ENCODE measurements at regions not wholly inside any gene's neighbourhood (a gene's known extent, or its start where the extent isn't known, plus 50 kb on each side); places are given as distances from the start of the nearest gene placed in this dataset.

- no peak overlapping the region for H3K4me3 ChIP-seq
- 55 to 78% methylated on average over 2 of the region's 2 CpGs for WGBS, 2 donors (ENCODE audit: low coverage in 1 of 2)
Measured at GRCh38 chr15:91380114-91380513, 280.1 kb downstream of the SV2B start.

GRCh38 chr15:91383532-91383931 is 283.5 kb downstream of the SV2B start:
- Histone ChIP-seq H3K27me3 (peaks cover 6% of the 10 kb centered on the region), H3K27ac (no peak overlapping the region), H3K4me1 (no peaks in the 10 kb centered on the region), H3K4me3 (no peak overlapping the region), H3K36me3 (no peaks in the 10 kb centered on the region), H3K9me3 (no peaks in the 10 kb centered on the region)
- WGBS, 2 donors (ENCODE audit: low coverage in 1 of 2), result 87 to 100% methylated on average over 2 of the region's 2 CpGs
- no peak for ATAC-seq
- TF ChIP-seq CTCF (IDR thresholded peaks at IDR 0.05) (no peak), POLR2AphosphoS5 (IDR thresholded peaks at IDR 0.05) (no peak), EP300 (IDR thresholded peaks at IDR 0.05) (no peak), POLR2A (IDR thresholded peaks at IDR 0.05) (no peak)

More at GRCh38 chr15:91380114-91380513, 280.1 kb downstream of the SV2B start:
- Histone ChIP-seq H3K36me3 (no peaks in the 10 kb centered on the region), H3K4me1 (no peaks in the 10 kb centered on the region), H3K9me3 (no peaks in the 10 kb centered on the region), H3K27ac (no peak overlapping the region), H3K27me3 (peaks cover 7% of the 10 kb centered on the region)
- ATAC-seq, result no peak
- TF ChIP-seq EP300 (IDR thresholded peaks at IDR 0.05) (no peak), CTCF (IDR thresholded peaks at IDR 0.05) (no peak), POLR2A (IDR thresholded peaks at IDR 0.05) (no peak), POLR2AphosphoS5 (IDR thresholded peaks at IDR 0.05) (no peak)

GRCh38 chr15:91384189-91384730 is 284.2 kb downstream of the SV2B start:
- Histone ChIP-seq H3K4me3 (no peak overlapping the region), H3K27me3 (peaks cover 6% of the 10 kb centered on the region), H3K9me3 (no peaks in the 10 kb centered on the region), H3K36me3 (no peaks in the 10 kb centered on the region), H3K27ac (no peak overlapping the region), H3K4me1 (no peaks in the 10 kb centered on the region)
- WGBS, 2 donors (ENCODE audit: low coverage in 1 of 2), result 69 to 80% methylated on average over 3 of the region's 6 CpGs
- TF ChIP-seq POLR2AphosphoS5 (IDR thresholded peaks at IDR 0.05) (no peak), CTCF (IDR thresholded peaks at IDR 0.05) (no peak), EP300 (IDR thresholded peaks at IDR 0.05) (no peak), POLR2A (IDR thresholded peaks at IDR 0.05) (no peak)
- no peak for ATAC-seq

- Histone ChIP-seq H3K9me3 (no peaks in the 10 kb centered on the region), H3K27ac (no peak overlapping the region), H3K27me3 (peaks cover 6% of the 10 kb centered on the region), H3K4me1 (no peaks in the 10 kb centered on the region), H3K4me3 (no peak overlapping the region), H3K36me3 (no peaks in the 10 kb centered on the region)
- TF ChIP-seq POLR2A (IDR thresholded peaks at IDR 0.05) (no peak), POLR2AphosphoS5 (IDR thresholded peaks at IDR 0.05) (no peak), CTCF (IDR thresholded peaks at IDR 0.05) (no peak), EP300 (IDR thresholded peaks at IDR 0.05) (no peak)
- WGBS, 2 donors (ENCODE audit: low coverage in 1 of 2), result 0 to 13% methylated on average over 1 of the region's 1 CpG
- ATAC-seq, result no peak
Measured at GRCh38 chr15:91385311-91385710, 285.3 kb downstream of the SV2B start.

GRCh38 chr15:91393186-91393585 is 293.1 kb downstream of the SV2B start:
- TF ChIP-seq CTCF (IDR thresholded peaks at IDR 0.05) (no peak), POLR2A (IDR thresholded peaks at IDR 0.05) (no peak), POLR2AphosphoS5 (IDR thresholded peaks at IDR 0.05) (no peak), EP300 (IDR thresholded peaks at IDR 0.05) (no peak)
- WGBS, 2 donors (ENCODE audit: low coverage in 1 of 2), result 73 to 76% methylated on average over 6 of the region's 6 CpGs

More at GRCh38 chr15:91393186-91393585, 293.1 kb downstream of the SV2B start:
- Histone ChIP-seq H3K9me3 (peaks cover 0 to 7% (median 0%) of the 10 kb centered on the region in 3 donors), H3K27me3 (no peaks in the 10 kb centered on the region), H3K36me3 (no peaks in the 10 kb centered on the region), H3K27ac (no peak overlapping the region), H3K4me1 (no peaks in the 10 kb centered on the region), H3K4me3 (no peak overlapping the region)
- ATAC-seq, result no peak

All from gastroesophageal sphincter (tissue), 4 donors.